Calu3 (cell line): ENCODE measurements at regions not wholly inside any gene's neighbourhood (a gene's known extent, or its start where the extent isn't known, plus 50 kb on each side); places are given as distances from the start of the nearest gene placed in this dataset.

Source experiments
- BruUV-seq: library from RNA; stranded (reverse); fragments of 400-500 nt; replicated peaks from 2 replicates; lab custom pipeline; 2021; lab: Mats Ljungman, UMichigan
- CTCF ChIA-PET: fragments of 300-600 bp; sonication (Branson Sonifier 250); formaldehyde crosslinking; loops from one replicate; lab custom pipeline; 2022; ENCODE audit warnings: antibody characterized with exemption; lab: Charles Lee
- DNase-seq: peaks from one replicate; pipeline ENCODE4 v3.0.0; 2022
- H3K27ac Mint-ChIP-seq: one replicate; pipeline ENCODE4 v1.8.0; 2022; ENCODE audit warnings: mixed read lengths; ENCODE audit not compliant: unreplicated experiment
- H3K27me3 Mint-ChIP-seq: one replicate; pipeline ENCODE4 v1.8.0; 2022; ENCODE audit warnings: mixed read lengths; ENCODE audit not compliant: unreplicated experiment
- H3K36me3 Mint-ChIP-seq: one replicate; pipeline ENCODE4 v1.8.0; 2022; ENCODE audit warnings: mild to moderate bottlenecking, moderate library complexity, mixed read lengths; ENCODE audit not compliant: insufficient read depth, unreplicated experiment
- H3K4me1 Mint-ChIP-seq: one replicate; pipeline ENCODE4 v1.8.0; 2022; ENCODE audit warnings: mild to moderate bottlenecking, low read depth, mixed read lengths; ENCODE audit not compliant: unreplicated experiment
- H3K4me3 Mint-ChIP-seq: one replicate; pipeline ENCODE4 v1.8.0; 2022; ENCODE audit warnings: mild to moderate bottlenecking, low read depth, moderate library complexity, mixed read lengths; ENCODE audit not compliant: unreplicated experiment
- H3K9me3 Mint-ChIP-seq: one replicate; pipeline ENCODE4 v1.8.0; 2022; ENCODE audit warnings: low read depth, mixed read lengths; ENCODE audit not compliant: unreplicated experiment
- intact Hi-C: fragments of 100-400 bp; cut with micrococcal nuclease; formaldehyde crosslinking; loops from one replicate; pipeline ENCODE4 v1.10.0; 2022; ENCODE audit not compliant: unreplicated experiment
- TF ChIP-seq, protein P1 (sequence below): fragments of 200-600 bp; IDR thresholded peaks from one replicate; pipeline ENCODE4 v1.8.0; 2022; ENCODE audit warnings: antibody characterized with exemption; ENCODE audit not compliant: unreplicated experiment

DNA sequence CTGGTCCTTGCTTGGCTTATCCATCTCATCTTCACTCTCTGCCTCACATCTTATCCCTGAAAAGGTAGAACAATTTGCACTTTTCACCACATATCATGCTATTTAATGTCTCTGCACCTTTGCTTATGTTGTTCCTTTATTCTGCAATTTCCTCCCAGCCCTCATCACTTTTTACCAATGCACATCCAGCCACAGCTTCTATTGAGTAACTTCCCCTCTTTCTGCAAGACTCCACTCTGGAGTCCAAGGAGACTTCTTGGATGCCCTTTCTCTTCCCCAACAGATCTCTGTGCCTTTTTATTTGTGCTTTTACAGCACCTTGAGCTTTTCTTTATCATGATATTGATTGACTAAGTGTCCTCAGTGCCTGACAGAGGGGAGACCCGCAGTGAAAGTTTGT lies 797.1 kb downstream of the VRK1 start:
- Mint-ChIP-seq H3K4me3 (no peak overlapping the region), H3K9me3 (peaks cover 23% of the 10 kb centered on the region), H3K4me1 (no peaks in the 10 kb centered on the region), H3K36me3 (no peaks in the 10 kb centered on the region), H3K27ac (no peak overlapping the region), H3K27me3 (no peaks in the 10 kb centered on the region)
- DNase-seq = no peak
- no TSS peak for BruUV-seq
- intact Hi-C loops = no loop called here
- TF ChIP-seq, protein P1, sequence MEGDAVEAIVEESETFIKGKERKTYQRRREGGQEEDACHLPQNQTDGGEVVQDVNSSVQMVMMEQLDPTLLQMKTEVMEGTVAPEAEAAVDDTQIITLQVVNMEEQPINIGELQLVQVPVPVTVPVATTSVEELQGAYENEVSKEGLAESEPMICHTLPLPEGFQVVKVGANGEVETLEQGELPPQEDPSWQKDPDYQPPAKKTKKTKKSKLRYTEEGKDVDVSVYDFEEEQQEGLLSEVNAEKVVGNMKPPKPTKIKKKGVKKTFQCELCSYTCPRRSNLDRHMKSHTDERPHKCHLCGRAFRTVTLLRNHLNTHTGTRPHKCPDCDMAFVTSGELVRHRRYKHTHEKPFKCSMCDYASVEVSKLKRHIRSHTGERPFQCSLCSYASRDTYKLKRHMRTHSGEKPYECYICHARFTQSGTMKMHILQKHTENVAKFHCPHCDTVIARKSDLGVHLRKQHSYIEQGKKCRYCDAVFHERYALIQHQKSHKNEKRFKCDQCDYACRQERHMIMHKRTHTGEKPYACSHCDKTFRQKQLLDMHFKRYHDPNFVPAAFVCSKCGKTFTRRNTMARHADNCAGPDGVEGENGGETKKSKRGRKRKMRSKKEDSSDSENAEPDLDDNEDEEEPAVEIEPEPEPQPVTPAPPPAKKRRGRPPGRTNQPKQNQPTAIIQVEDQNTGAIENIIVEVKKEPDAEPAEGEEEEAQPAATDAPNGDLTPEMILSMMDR = no peak
- CTCF ChIA-PET = no interaction called here

DNA sequence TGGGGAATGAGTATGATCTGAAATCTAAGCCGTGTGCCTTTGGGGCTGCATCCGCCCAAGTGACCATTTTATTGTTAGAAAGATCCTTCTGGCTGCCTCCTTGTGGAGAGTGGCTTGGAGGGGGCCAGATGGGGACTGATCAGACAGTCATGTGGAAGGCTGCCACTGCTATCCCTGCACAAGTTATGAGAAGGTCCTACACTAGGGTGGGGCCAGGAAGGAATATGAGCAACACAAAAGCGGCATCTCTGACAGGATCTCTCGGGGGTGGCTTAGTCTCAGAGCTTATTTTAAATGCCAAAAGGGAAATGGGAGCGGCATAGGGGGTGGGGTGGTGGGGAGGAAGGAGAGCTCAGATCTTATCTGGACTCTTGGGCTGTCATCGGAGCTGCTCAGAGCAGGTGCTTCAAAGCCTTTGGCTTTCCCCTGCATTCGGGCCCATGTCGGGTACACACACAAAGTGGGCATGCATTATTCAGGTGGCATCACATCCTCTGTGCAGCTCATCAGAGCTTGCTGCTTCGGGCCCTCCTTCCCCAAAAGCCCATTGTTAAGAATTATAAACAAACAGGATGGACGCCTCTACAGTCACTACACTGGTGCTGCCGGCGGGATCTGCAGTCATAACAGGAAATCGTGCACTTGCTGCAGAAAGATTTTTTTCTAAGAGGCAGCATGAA lies 805.4 kb downstream of the VRK1 start:
- no peaks in the 10 kb centered on the region for H3K36me3 Mint-ChIP-seq
- H3K4me1 Mint-ChIP-seq = no peaks in the 10 kb centered on the region
- H3K9me3 Mint-ChIP-seq = peaks cover 5% of the 10 kb centered on the region
- H3K4me3 Mint-ChIP-seq = no peak overlapping the region
- no peaks in the 10 kb centered on the region for H3K27me3 Mint-ChIP-seq
- intact Hi-C loops = no loop called here
- BruUV-seq = no TSS peak
- TF ChIP-seq, protein P1 = no peak
- CTCF ChIA-PET = no interaction called here
- no peak for DNase-seq
- no peak overlapping the region for H3K27ac Mint-ChIP-seq

DNA sequence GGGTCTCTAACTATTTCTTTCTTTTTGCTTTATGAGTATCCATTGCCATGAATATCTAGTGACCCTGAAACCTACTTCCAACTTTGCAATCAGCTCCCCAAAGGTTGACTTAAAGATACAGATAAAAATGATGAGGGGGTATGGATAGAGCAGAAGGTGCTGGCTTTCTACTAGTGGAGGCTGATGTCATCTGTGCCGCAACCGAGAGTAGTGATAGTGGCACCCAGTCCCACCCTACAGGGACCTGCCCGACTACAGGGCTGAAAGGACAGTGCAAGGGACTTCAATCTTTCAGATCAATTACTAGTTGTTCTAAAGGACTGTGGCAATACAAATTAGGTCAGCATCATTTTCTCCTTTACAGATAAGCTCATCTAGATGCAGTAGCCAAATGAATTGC lies 806.0 kb downstream of the VRK1 start:
- TF ChIP-seq, protein P1 = no peak
- no TSS peak for BruUV-seq
- DNase-seq = no peak
- Mint-ChIP-seq H3K9me3 (peaks cover 5% of the 10 kb centered on the region), H3K4me3 (no peak overlapping the region), H3K36me3 (no peaks in the 10 kb centered on the region), H3K27ac (no peak overlapping the region), H3K4me1 (no peaks in the 10 kb centered on the region), H3K27me3 (no peaks in the 10 kb centered on the region)
- CTCF ChIA-PET = no interaction called here
- intact Hi-C loops = no loop called here

DNA sequence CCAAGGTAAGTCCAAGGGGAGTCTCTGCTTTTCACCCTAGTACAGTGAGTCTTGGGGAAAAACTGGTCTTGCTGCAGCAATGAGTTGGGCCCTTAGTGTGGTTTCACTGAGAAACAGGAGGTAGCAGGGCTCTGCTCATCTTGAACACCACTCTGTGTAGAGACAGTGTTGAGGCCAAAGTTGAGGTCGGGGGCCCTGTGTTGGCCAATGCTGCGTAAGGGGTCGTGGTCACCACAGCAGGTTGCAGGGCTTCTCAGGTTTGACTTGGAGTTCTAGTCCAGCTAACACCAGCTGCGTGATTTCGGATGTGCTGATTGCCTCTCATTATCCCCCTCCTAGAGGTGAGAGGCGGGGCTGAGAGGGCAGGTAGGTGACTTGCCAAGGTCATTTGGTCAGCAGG lies 807.5 kb downstream of the VRK1 start:
- no TSS peak for BruUV-seq
- Mint-ChIP-seq H3K4me3 (no peak overlapping the region), H3K36me3 (no peaks in the 10 kb centered on the region), H3K9me3 (peaks cover 8% of the 10 kb centered on the region), H3K27ac (no peak overlapping the region), H3K4me1 (no peaks in the 10 kb centered on the region), H3K27me3 (no peaks in the 10 kb centered on the region)
- CTCF ChIA-PET = no interaction called here
- DNase-seq = no peak
- intact Hi-C loops = no loop called here
- TF ChIP-seq, protein P1 = no peak
